ENCODE measurements at regions not wholly inside any gene's neighbourhood (a gene's known extent, or its start where the extent isn't known, plus 50 kb on each side); places are given as distances from the start of the nearest gene placed in this dataset.

DNA sequence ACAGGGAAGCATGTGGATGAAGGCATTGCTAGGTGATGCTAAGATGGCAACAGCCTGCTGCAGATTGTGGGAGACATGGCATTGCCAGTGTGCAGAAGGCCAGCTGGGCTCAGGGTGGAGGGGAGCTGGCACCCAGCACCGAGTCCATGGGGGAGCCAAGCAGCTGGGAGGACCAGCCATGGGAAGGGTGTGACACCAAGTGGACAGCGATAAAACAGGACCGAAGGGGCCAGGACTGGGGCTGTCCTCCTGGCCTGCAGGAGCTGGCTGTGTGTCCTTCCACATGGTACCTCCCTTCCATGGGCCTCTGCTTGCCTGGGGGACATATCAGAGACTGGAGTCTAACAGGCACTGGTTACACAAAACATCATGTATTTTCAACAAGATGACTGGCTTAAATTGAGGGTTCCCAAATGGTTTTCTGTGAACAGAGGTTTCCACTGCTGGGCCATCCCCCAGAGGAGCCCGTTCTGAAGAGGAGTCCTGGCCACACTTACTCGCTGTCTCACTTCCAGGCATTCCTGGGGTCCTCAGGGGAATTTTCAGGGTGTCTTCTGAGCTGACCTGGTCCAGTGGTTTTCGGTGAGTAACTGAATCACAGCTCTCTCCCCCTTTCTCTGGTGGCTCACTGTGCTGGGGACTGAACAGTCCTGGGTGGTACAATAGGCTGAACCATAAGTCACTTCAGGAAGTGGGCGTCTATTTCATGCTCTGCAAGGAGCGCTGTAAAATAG is 60.4 kb upstream of the TNP1 start:
- TF ChIP-seq EZH2 (IDR thresholded peaks at IDR 0.05) (no peak), POLR2AphosphoS5 (IDR thresholded peaks at IDR 0.05; ENCODE audit: borderline replicate concordance, low read depth, low read length) (no peak), FOXP2 (optimal IDR thresholded peaks at IDR 0.05; ENCODE audit: control extremely low read depth, extremely low read length, insufficient read depth) (no peak)

Data from SK-N-MC (cell line).